AG04449 (cell line): ENCODE measurements at regions not wholly inside any gene's neighbourhood (a gene's known extent, or its start where the extent isn't known, plus 50 kb on each side); places are given as distances from the start of the nearest gene placed in this dataset.
"Not testable (repeated sequence)": the region's sequence is repeated elsewhere in the genome, so short reads cannot be mapped to it uniquely, and the experiment has no call there.

Experiments used
- CTCF ChIA-PET: fragments of 350-600 bp; formaldehyde crosslinking; extraction: SDS; loops from one replicate; lab custom pipeline; 2021; ENCODE audit warnings: antibody characterized with exemption; lab: Yijun Ruan, JAX
- POLR2A ChIA-PET: fragments of 400-600, 350-600 bp; formaldehyde crosslinking; extraction: SDS; loops from one replicate; lab custom pipeline; 2020; ENCODE audit warnings: antibody characterized with exemption, inconsistent platforms; lab: Yijun Ruan, JAX
- DNase-seq: peaks from one replicate; pipeline ENCODE4 v3.0.0-alpha.2; 2010; ENCODE audit warnings: low read depth, low spot score
- H3K4me3 ChIP-seq: 2 replicates; pipeline ENCODE4 v1.5.1; 2011; ENCODE audit warnings: low read depth, mild to moderate bottlenecking, control low read depth, low read length
- CTCF ChIP-seq: IDR thresholded peaks from one replicate; pipeline ENCODE4 v1.5.1; 2011; ENCODE audit warnings: mild to moderate bottlenecking, moderate library complexity, low read length, control low read depth, inconsistent platforms; ENCODE audit not compliant: insufficient read depth; ENCODE audit errors: missing control alignments

- ChIA-PET POLR2A (no interaction called here), CTCF (no interaction called here)
- no peak for TF ChIP-seq CTCF
- no peak for DNase-seq
- no peak overlapping the region for H3K4me3 ChIP-seq
These were observed 884.9 kb upstream of the FOXG1 start for GRCh38 chr14:27881646-27882045.

GRCh38 chr14:27886256-27886655 lies 880.3 kb upstream of the FOXG1 start:
- TF ChIP-seq CTCF = no peak
- no peak for DNase-seq
- H3K4me3 ChIP-seq = no peak overlapping the region
- POLR2A ChIA-PET = no interaction called here
- CTCF ChIA-PET = no interaction called here

- ChIA-PET POLR2A (no interaction called here), CTCF (no interaction called here)
- no peak for TF ChIP-seq CTCF
- no peak overlapping the region for H3K4me3 ChIP-seq
- no peak for DNase-seq
These were observed 876.3 kb upstream of the FOXG1 start for GRCh38 chr14:27890259-27890658.

- H3K4me3 ChIP-seq, CTCF ChIA-PET, DNase-seq, POLR2A ChIA-PET: not testable (repeated sequence)
These were observed 858.1 kb upstream of the FOXG1 start for GRCh38 chr14:27908484-27908883.

GRCh38 chr14:27916326-27916725 lies 850.3 kb upstream of the FOXG1 start:
- TF ChIP-seq CTCF = no peak
- CTCF ChIA-PET = no interaction called here
- POLR2A ChIA-PET = no interaction called here
- DNase-seq = no peak
- H3K4me3 ChIP-seq = no peak overlapping the region

- ChIA-PET POLR2A (no interaction called here), CTCF (no interaction called here)
- DNase-seq = no peak
- no peak overlapping the region for H3K4me3 ChIP-seq
- no peak for TF ChIP-seq CTCF
These were observed 848.7 kb upstream of the FOXG1 start for GRCh38 chr14:27917896-27918295.

GRCh38 chr14:27927519-27927918 lies 839.1 kb upstream of the FOXG1 start:
- no peak for DNase-seq
- CTCF ChIA-PET = no interaction called here

More at GRCh38 chr14:27927519-27927918, 839.1 kb upstream of the FOXG1 start:
- TF ChIP-seq CTCF = no peak
- no peak overlapping the region for H3K4me3 ChIP-seq
- POLR2A ChIA-PET = no interaction called here
